Osteoblast (primary cell): ENCODE measurements at regions not wholly inside any gene's neighbourhood (a gene's known extent, or its start where the extent isn't known, plus 50 kb on each side); places are given as distances from the start of the nearest gene placed in this dataset.

Experiments used
- DNase-seq: peaks from one replicate; pipeline ENCODE4 v3.0.0; 2011; ENCODE audit warnings: low spot score, mixed read lengths; ENCODE audit not compliant: insufficient read length; ENCODE audit errors: missing footprints
- H2AFZ ChIP-seq: 2 replicates; pipeline ENCODE4 v1.6.0; 2011; ENCODE audit warnings: mild to moderate bottlenecking, low read length
- H3K27ac ChIP-seq: 2 replicates; pipeline ENCODE4 v1.5.1; 2011; ENCODE audit warnings: mild to moderate bottlenecking, low read depth, low read length, moderate library complexity
- H3K27me3 ChIP-seq: 2 replicates; pipeline ENCODE4 v1.6.0; 2012; ENCODE audit warnings: mild to moderate bottlenecking, control low read depth, inconsistent platforms, low read length, moderate library complexity; ENCODE audit not compliant: insufficient read depth
- H3K36me3 ChIP-seq: 2 replicates; pipeline ENCODE4 v1.5.1; 2011; ENCODE audit warnings: mild to moderate bottlenecking, low read length, control low read depth, moderate library complexity; ENCODE audit not compliant: insufficient read depth
- H3K4me1 ChIP-seq: 2 replicates; pipeline ENCODE4 v1.5.1; 2011; ENCODE audit warnings: mild to moderate bottlenecking, low read length, control low read depth, moderate library complexity; ENCODE audit not compliant: insufficient read depth
- H3K4me2 ChIP-seq: 2 replicates; pipeline ENCODE4 v1.6.0; 2011; ENCODE audit warnings: mild to moderate bottlenecking, low read length; ENCODE audit not compliant: insufficient read depth
- H3K4me3 ChIP-seq: fragments of 200-600 bp; sonication (generic); 3 replicates; pipeline ENCODE4 v1.5.1; 2012; ENCODE audit warnings: mild to moderate bottlenecking, low read length, inconsistent platforms; ENCODE audit not compliant: insufficient read depth
- H3K79me2 ChIP-seq: 2 replicates; pipeline ENCODE4 v1.6.0; 2012; ENCODE audit warnings: mild to moderate bottlenecking, low read length, control low read depth, inconsistent platforms; ENCODE audit not compliant: insufficient read depth
- H3K9me3 ChIP-seq: 2 replicates; pipeline ENCODE4 v1.5.1; 2011; ENCODE audit warnings: low read depth, low read length, control low read depth
- H4K20me1 ChIP-seq: 2 replicates; pipeline ENCODE4 v1.6.0; 2012; ENCODE audit warnings: mild to moderate bottlenecking, low read length, control low read depth; ENCODE audit not compliant: insufficient read depth
- TF ChIP-seq, protein P1 (sequence below): IDR thresholded peaks from 2 replicates; pipeline ENCODE4 v1.5.1; 2011; ENCODE audit warnings: mild to moderate bottlenecking, low read depth, low read length, moderate library complexity; ENCODE audit errors: extremely low read depth

DNA sequence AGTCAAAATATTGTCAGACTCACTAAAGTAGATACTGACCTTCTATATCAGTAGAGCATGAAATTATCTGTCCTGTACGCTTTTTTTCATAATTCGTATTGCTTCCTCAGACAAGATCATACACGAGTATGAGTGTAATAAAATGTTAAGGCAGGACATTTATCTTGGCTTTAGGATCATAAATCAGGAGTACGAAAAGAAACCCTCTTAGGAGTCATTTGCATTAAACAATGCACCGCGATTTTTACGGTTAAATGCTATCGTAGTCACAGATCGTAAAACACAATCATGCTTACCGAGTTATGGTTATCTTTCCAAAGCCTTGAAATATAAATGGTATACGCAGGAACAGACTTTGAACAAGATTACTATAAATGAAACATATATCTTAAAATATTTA is 510.3 kb upstream of the ROBO1 start:
- no peak overlapping the region for H2AFZ ChIP-seq
- H3K27ac ChIP-seq = no peak overlapping the region
- no peaks in the 10 kb centered on the region for H3K27me3 ChIP-seq
- H3K9me3 ChIP-seq = no peaks in the 10 kb centered on the region
- no peaks in the 10 kb centered on the region for H3K36me3 ChIP-seq
- H3K4me3 ChIP-seq = no peak overlapping the region
- no peaks in the 10 kb centered on the region for H4K20me1 ChIP-seq
- no peak overlapping the region for H3K4me2 ChIP-seq
- TF ChIP-seq, protein P1, sequence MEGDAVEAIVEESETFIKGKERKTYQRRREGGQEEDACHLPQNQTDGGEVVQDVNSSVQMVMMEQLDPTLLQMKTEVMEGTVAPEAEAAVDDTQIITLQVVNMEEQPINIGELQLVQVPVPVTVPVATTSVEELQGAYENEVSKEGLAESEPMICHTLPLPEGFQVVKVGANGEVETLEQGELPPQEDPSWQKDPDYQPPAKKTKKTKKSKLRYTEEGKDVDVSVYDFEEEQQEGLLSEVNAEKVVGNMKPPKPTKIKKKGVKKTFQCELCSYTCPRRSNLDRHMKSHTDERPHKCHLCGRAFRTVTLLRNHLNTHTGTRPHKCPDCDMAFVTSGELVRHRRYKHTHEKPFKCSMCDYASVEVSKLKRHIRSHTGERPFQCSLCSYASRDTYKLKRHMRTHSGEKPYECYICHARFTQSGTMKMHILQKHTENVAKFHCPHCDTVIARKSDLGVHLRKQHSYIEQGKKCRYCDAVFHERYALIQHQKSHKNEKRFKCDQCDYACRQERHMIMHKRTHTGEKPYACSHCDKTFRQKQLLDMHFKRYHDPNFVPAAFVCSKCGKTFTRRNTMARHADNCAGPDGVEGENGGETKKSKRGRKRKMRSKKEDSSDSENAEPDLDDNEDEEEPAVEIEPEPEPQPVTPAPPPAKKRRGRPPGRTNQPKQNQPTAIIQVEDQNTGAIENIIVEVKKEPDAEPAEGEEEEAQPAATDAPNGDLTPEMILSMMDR = no peak
- H3K4me1 ChIP-seq = no peaks in the 10 kb centered on the region
- H3K79me2 ChIP-seq = no peaks in the 10 kb centered on the region
- DNase-seq = no peak

DNA sequence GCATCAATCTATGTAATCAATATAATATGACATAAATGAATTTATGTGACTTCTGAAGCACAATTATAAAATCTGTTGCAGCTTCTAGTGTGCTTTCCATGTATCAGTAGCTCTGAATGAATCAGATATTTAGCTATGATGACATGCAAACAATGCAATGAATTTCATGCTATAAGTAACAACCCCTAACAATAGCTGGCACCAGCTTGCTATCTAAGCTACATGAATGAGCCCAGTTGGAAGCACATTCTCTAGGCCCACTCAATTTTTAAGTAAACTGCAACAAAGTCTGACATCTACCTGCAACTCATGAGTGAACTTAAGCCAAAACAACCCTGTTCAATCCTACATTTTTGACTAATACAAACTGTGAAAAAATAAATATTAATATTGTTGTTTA is 507.3 kb upstream of the ROBO1 start:
- Histone ChIP-seq H4K20me1 (no peaks in the 10 kb centered on the region), H3K79me2 (no peaks in the 10 kb centered on the region), H3K4me3 (no peak overlapping the region), H3K36me3 (no peaks in the 10 kb centered on the region), H3K4me2 (no peak overlapping the region), H3K27me3 (no peaks in the 10 kb centered on the region), H3K4me1 (no peaks in the 10 kb centered on the region), H3K27ac (no peak overlapping the region), H2AFZ (no peak overlapping the region), H3K9me3 (no peaks in the 10 kb centered on the region)
- DNase-seq = no peak
- TF ChIP-seq, protein P1 = no peak

DNA sequence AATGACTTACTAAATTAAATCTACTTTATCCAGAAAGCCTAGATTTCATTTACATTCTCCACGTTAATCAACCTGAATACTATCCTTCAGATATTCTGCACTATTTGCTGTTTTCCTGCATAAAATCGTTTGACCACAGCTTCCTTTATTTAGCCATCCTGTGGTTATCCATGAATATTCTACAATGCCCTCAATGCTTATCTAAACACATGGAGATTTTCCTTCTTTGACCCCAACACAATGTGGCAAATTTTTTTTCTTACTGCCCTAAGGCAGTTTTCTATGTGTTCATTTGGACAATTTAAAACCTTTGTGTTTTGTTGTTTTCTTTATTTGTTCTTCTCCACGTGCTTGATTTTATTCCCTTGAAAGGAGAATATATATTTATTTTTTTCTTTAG is 495.5 kb upstream of the ROBO1 start:
- no peak for DNase-seq

DNA sequence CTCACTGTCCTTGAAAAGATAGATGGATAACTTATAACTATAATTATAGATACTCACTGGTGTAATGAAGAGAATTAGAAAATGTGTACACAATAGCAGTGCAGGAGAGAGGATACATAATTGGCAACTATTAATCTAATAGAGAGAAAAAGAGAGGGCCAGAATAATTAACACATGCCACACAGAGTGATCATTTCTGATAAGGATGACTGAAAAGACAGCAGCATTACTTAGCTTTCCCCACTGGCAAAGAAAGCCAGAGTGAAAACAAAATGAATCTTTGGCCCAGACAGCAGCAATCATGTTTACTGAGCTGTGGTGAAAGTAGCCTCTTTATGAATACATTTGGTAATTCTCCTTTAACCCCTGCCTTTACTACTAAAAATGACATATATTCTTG is 493.3 kb upstream of the ROBO1 start:
- Histone ChIP-seq H2AFZ (no peak overlapping the region), H3K4me3 (no peak overlapping the region), H3K36me3 (no peaks in the 10 kb centered on the region), H3K27me3 (no peaks in the 10 kb centered on the region), H3K4me2 (no peak overlapping the region), H3K9me3 (peaks cover 2% of the 10 kb centered on the region), H4K20me1 (no peaks in the 10 kb centered on the region), H3K79me2 (no peaks in the 10 kb centered on the region), H3K27ac (no peak overlapping the region), H3K4me1 (no peaks in the 10 kb centered on the region)
- TF ChIP-seq, protein P1 = no peak
- no peak for DNase-seq

More for the DNA sequence above, 495.5 kb upstream of the ROBO1 start:
- no peaks in the 10 kb centered on the region for H3K4me1 ChIP-seq
- H2AFZ ChIP-seq = no peak overlapping the region
- H3K27ac ChIP-seq = no peak overlapping the region
- H4K20me1 ChIP-seq = no peaks in the 10 kb centered on the region
- no peak overlapping the region for H3K4me2 ChIP-seq
- TF ChIP-seq, protein P1 = no peak
- no peaks in the 10 kb centered on the region for H3K27me3 ChIP-seq
- H3K9me3 ChIP-seq = peaks cover 2% of the 10 kb centered on the region
- H3K79me2 ChIP-seq = no peaks in the 10 kb centered on the region
- H3K36me3 ChIP-seq = no peaks in the 10 kb centered on the region
- H3K4me3 ChIP-seq = no peak overlapping the region
